Fibroblast of lung (primary cell): ENCODE measurements at regions not wholly inside any gene's neighbourhood (a gene's known extent, or its start where the extent isn't known, plus 50 kb on each side); places are given as distances from the start of the nearest gene placed in this dataset.

ENCODE experiments used
- DNase-seq, 2 donors: peaks; one replicate each; pipeline versions ENCODE4 v3.0.0 to v3.0.0-alpha.2; 2010; ENCODE audit warnings: low read depth in 2 of 2
- H2AFZ ChIP-seq: 2 replicates; pipeline ENCODE4 v1.5.1; 2012; ENCODE audit warnings: low read length, control low read depth, inconsistent platforms
- H3K27ac ChIP-seq: 2 replicates; pipeline ENCODE4 v1.5.1; 2011; ENCODE audit warnings: low read length, control low read depth; ENCODE audit not compliant: insufficient read depth
- H3K27me3 ChIP-seq: 2 replicates; pipeline ENCODE4 v1.5.1; 2011; ENCODE audit warnings: mild to moderate bottlenecking, low read length; ENCODE audit not compliant: control insufficient read depth, insufficient read depth
- H3K36me3 ChIP-seq: 2 replicates; pipeline ENCODE4 v1.5.1; 2011; ENCODE audit warnings: low read length; ENCODE audit not compliant: control insufficient read depth, insufficient read depth
- H3K4me1 ChIP-seq: 2 replicates; pipeline ENCODE4 v1.5.1; 2011; ENCODE audit warnings: low read length; ENCODE audit not compliant: control insufficient read depth, insufficient read depth; ENCODE audit errors: extremely low read depth
- H3K4me2 ChIP-seq: 2 replicates; pipeline ENCODE4 v1.5.1; 2011; ENCODE audit warnings: low read length, control low read depth; ENCODE audit not compliant: insufficient read depth; ENCODE audit errors: extremely low read depth
- H3K4me3 ChIP-seq, 4 experiments: fragments of 200-600 bp in 1 of 4; sonication (generic) in 1 of 4; replicated peaks in 1 of 4; 2 replicates each; pipeline ENCODE4 v1.5.1; 2011 to 2016; ENCODE audit warnings: low read length in 4 of 4, low read depth in 3 of 4, mild to moderate bottlenecking in 3 of 4, control low read depth in 2 of 4, inconsistent platforms in 1 of 4, mixed read lengths in 1 of 4; ENCODE audit not compliant: insufficient read depth in 1 of 4; ENCODE audit errors: control extremely low read depth in 1 of 4
- H3K79me2 ChIP-seq: 2 replicates; pipeline ENCODE4 v1.5.1; 2012; ENCODE audit warnings: mild to moderate bottlenecking, low read length, inconsistent platforms; ENCODE audit not compliant: control insufficient read depth, insufficient read depth
- H3K9ac ChIP-seq: 2 replicates; pipeline ENCODE4 v1.5.1; 2011; ENCODE audit warnings: mild to moderate bottlenecking, low read length, control low read depth; ENCODE audit not compliant: insufficient read depth
- H3K9me3 ChIP-seq: 2 replicates; pipeline ENCODE4 v1.5.1; 2012; ENCODE audit warnings: low read depth, low read length; ENCODE audit not compliant: control insufficient read depth, insufficient read depth
- H4K20me1 ChIP-seq: 2 replicates; pipeline ENCODE4 v1.5.1; 2011; ENCODE audit warnings: low read length; ENCODE audit not compliant: control insufficient read depth, insufficient read depth; ENCODE audit errors: extremely low read depth
- CTCF ChIP-seq, 2 donors: IDR thresholded peaks in 1 of 2; conservative IDR thresholded peaks in 1 of 2; 1 replicate in 1 of 2; 2 replicates in 1 of 2; pipeline ENCODE4 v1.5.1; 2011 to 2012; ENCODE audit warnings: low read length in 2 of 2, control low read depth in 1 of 2, inconsistent platforms in 1 of 2, low read depth in 1 of 2, mild to moderate bottlenecking in 1 of 2
- EZH2 ChIP-seq: IDR thresholded peaks from 2 replicates; pipeline ENCODE4 v1.5.1; 2012; ENCODE audit warnings: low read length, control low read depth, mild to moderate bottlenecking; ENCODE audit errors: missing control alignments

- Histone ChIP-seq H2AFZ (no peak overlapping the region), H3K27me3 (no peaks in the 10 kb centered on the region), H3K9ac (no peak overlapping the region), H3K4me1 (no peaks in the 10 kb centered on the region), H3K36me3 (no peaks in the 10 kb centered on the region), H3K79me2 (no peaks in the 10 kb centered on the region), H3K4me2 (no peak overlapping the region), H4K20me1 (no peaks in the 10 kb centered on the region), H3K27ac (no peak overlapping the region), H3K4me3 (no peak overlapping the region), H3K9me3 (no peaks in the 10 kb centered on the region)
- no peak for DNase-seq
- TF ChIP-seq CTCF (conservative IDR thresholded peaks at IDR 0.05 in 1 of 2, IDR thresholded peaks at IDR 0.05 in 1 of 2; ENCODE audit: low read depth in 1 of 2, low read length in 2 of 2) = no peak
- TF ChIP-seq EZH2 = no peak
Measured at GRCh38 chr14:47949006-47949405, 273.6 kb upstream of the MDGA2 start.

- Histone ChIP-seq H2AFZ (no peak overlapping the region), H4K20me1 (no peaks in the 10 kb centered on the region), H3K9me3 (no peaks in the 10 kb centered on the region), H3K79me2 (no peaks in the 10 kb centered on the region), H3K4me3 (no peak overlapping the region), H3K36me3 (no peaks in the 10 kb centered on the region), H3K4me2 (no peak overlapping the region), H3K9ac (no peak overlapping the region), H3K27ac (no peak overlapping the region), H3K4me1 (no peaks in the 10 kb centered on the region), H3K27me3 (no peaks in the 10 kb centered on the region)
- no peak for TF ChIP-seq CTCF (conservative IDR thresholded peaks at IDR 0.05 in 1 of 2, IDR thresholded peaks at IDR 0.05 in 1 of 2; ENCODE audit: low read depth in 1 of 2, low read length in 2 of 2)
- no peak for TF ChIP-seq EZH2
- DNase-seq = no peak
Measured at GRCh38 chr14:47935332-47935731, 259.9 kb upstream of the MDGA2 start.

- no peaks in the 10 kb centered on the region for H3K79me2 ChIP-seq
- H3K27ac ChIP-seq = no peak overlapping the region
- H3K9me3 ChIP-seq = no peaks in the 10 kb centered on the region
- H3K9ac ChIP-seq = no peak overlapping the region
- no peaks in the 10 kb centered on the region for H3K27me3 ChIP-seq
- H4K20me1 ChIP-seq = no peaks in the 10 kb centered on the region
- no peak for TF ChIP-seq EZH2
- no peak overlapping the region for H3K4me2 ChIP-seq
- no peak for DNase-seq
- no peaks in the 10 kb centered on the region for H3K4me1 ChIP-seq
- no peak overlapping the region for H3K4me3 ChIP-seq
- H3K36me3 ChIP-seq = no peaks in the 10 kb centered on the region
- no peak overlapping the region for H2AFZ ChIP-seq
Measured at GRCh38 chr14:47929334-47929733, 253.9 kb upstream of the MDGA2 start.
